A673 (cell line): ENCODE measurements at regions not wholly inside any gene's neighbourhood (a gene's known extent, or its start where the extent isn't known, plus 50 kb on each side); places are given as distances from the start of the nearest gene placed in this dataset.

Experiments
- BruUV-seq: library from RNA; stranded (reverse); fragments of 400-500 nt; replicated peaks from 2 replicates; lab custom pipeline; 2021; lab: Mats Ljungman, UMichigan
- CTCF ChIA-PET: fragments of 300-600 bp; sonication (Branson Sonifier 250); formaldehyde crosslinking; loops from one replicate; lab custom pipeline; 2022; ENCODE audit warnings: antibody characterized with exemption; lab: Charles Lee
- POLR2A ChIA-PET: fragments of 300-600 bp; sonication (Branson Sonifier 250); formaldehyde crosslinking; loops from one replicate; lab custom pipeline; 2022; ENCODE audit warnings: antibody characterized with exemption; ENCODE audit not compliant: low non-redundant PET; lab: Charles Lee
- DNase-seq: peaks from one replicate; pipeline ENCODE4 v3.0.0-alpha.2; 2015; ENCODE audit warnings: low spot score
- H3K27ac ChIP-seq: fragments of 200-600 bp; sonication (generic); 2 replicates; pipeline ENCODE4 v1.5.1; 2016; ENCODE audit warnings: mixed run types, low read depth, mild to moderate bottlenecking, mixed read lengths, antibody characterized with exemption, low read length; ENCODE audit not compliant: poor library complexity, severe bottlenecking
- H3K27me3 ChIP-seq: fragments of 200-600 bp; sonication (generic); replicated peaks from 2 replicates; pipeline ENCODE4 v1.6.1; 2017; ENCODE audit warnings: mixed run types, low read depth, mild to moderate bottlenecking, mixed read lengths, antibody characterized with exemption, low read length; ENCODE audit not compliant: insufficient read depth, poor library complexity
- H3K36me3 ChIP-seq: fragments of 200-600 bp; sonication (generic); 2 replicates; pipeline ENCODE4 v1.6.1; 2016; ENCODE audit warnings: mixed run types, mild to moderate bottlenecking, mixed read lengths, antibody characterized with exemption, low read length; ENCODE audit not compliant: insufficient read depth, poor library complexity, severe bottlenecking
- H3K4me1 ChIP-seq: fragments of 200-600 bp; sonication (generic); 2 replicates; pipeline ENCODE4 v1.6.1; 2017; ENCODE audit warnings: mixed run types, mild to moderate bottlenecking, mixed read lengths, antibody characterized with exemption, low read length; ENCODE audit not compliant: insufficient read depth, poor library complexity, severe bottlenecking
- H3K4me3 ChIP-seq: fragments of 200-600 bp; sonication (generic); 2 replicates; pipeline ENCODE4 v1.5.1; 2016; ENCODE audit warnings: low read depth, mixed run types, mild to moderate bottlenecking, mixed read lengths, low read length; ENCODE audit not compliant: poor library complexity, severe bottlenecking
- H3K9me3 ChIP-seq: fragments of 200-600 bp; sonication (generic); 2 replicates; pipeline ENCODE4 v1.6.1; 2016; ENCODE audit warnings: mixed run types, low read depth, mild to moderate bottlenecking, mixed read lengths, antibody characterized with exemption, low read length; ENCODE audit not compliant: poor library complexity, severe bottlenecking
- CTCF ChIP-seq: fragments of 300-800, 200-600 bp; sonication (generic); conservative IDR thresholded peaks from 2 replicates; pipeline ENCODE4 v1.5.1; 2017; ENCODE audit warnings: low read depth, mild to moderate bottlenecking, antibody characterized with exemption, low read length, moderate library complexity, mixed read lengths
- EZH2 ChIP-seq: fragments of 200-600 bp; sonication (generic); IDR thresholded peaks from 2 replicates; pipeline ENCODE4 v1.6.1; 2017; ENCODE audit warnings: borderline replicate concordance, low read depth, mild to moderate bottlenecking, mixed read lengths, antibody characterized with exemption, low read length; ENCODE audit not compliant: poor library complexity, severe bottlenecking
- intact Hi-C: fragments of 100-400 bp; cut with micrococcal nuclease; formaldehyde crosslinking; loops from one replicate; pipeline ENCODE4 v1.10.0; 2022; ENCODE audit not compliant: unreplicated experiment

GRCh38 chr18:1103537-1103936 is 198.9 kb downstream of the ADCYAP1 start:
- CTCF ChIA-PET, result no interaction called here
- POLR2A ChIA-PET, result no interaction called here
- intact Hi-C loops, result loop anchor here (1.0 kb wide), 1 partner anchor 49 kb away; no protein-coding TSS in a partner anchor
- no peak overlapping the region for H3K27ac ChIP-seq
- H3K36me3 ChIP-seq, result no peaks in the 10 kb centered on the region
- no peaks in the 10 kb centered on the region for H3K9me3 ChIP-seq
- TF ChIP-seq CTCF, result no peak
- TF ChIP-seq EZH2, result no peak
- DNase-seq, result no peak
- H3K4me3 ChIP-seq, result no peak overlapping the region
- H3K4me1 ChIP-seq, result no peaks in the 10 kb centered on the region
- BruUV-seq, result no TSS peak
- H3K27me3 ChIP-seq, result peaks cover 10% of the 10 kb centered on the region

- Histone ChIP-seq H3K36me3 (no peaks in the 10 kb centered on the region), H3K27ac (no peak overlapping the region), H3K4me1 (no peaks in the 10 kb centered on the region), H3K9me3 (no peaks in the 10 kb centered on the region), H3K4me3 (no peak overlapping the region), H3K27me3 (peaks cover 14% of the 10 kb centered on the region)
- intact Hi-C loops, result no loop called here
- CTCF ChIA-PET, result no interaction called here
- BruUV-seq, result no TSS peak
- DNase-seq, result no peak
- POLR2A ChIA-PET, result no interaction called here
- TF ChIP-seq CTCF (no peak), EZH2 (no peak)
Measured at GRCh38 chr18:1104181-1104881, 199.7 kb downstream of the ADCYAP1 start.

GRCh38 chr18:1124495-1124894 is 219.8 kb downstream of the ADCYAP1 start:
- DNase-seq, result no peak
- Histone ChIP-seq H3K36me3 (no peaks in the 10 kb centered on the region), H3K27ac (no peak overlapping the region), H3K27me3 (peaks cover 5% of the 10 kb centered on the region), H3K4me1 (no peaks in the 10 kb centered on the region), H3K4me3 (no peak overlapping the region), H3K9me3 (no peaks in the 10 kb centered on the region)
- CTCF ChIA-PET, result no interaction called here
- POLR2A ChIA-PET, result no interaction called here
- intact Hi-C loops, result no loop called here
- no TSS peak for BruUV-seq
- no peak for TF ChIP-seq EZH2
- TF ChIP-seq CTCF, result no peak
